Fibroblast of mammary gland (primary cell): ENCODE measurements at regions not wholly inside any gene's neighbourhood (a gene's known extent, or its start where the extent isn't known, plus 50 kb on each side); places are given as distances from the start of the nearest gene placed in this dataset.

Source experiments
- DNase-seq: peaks from one replicate; pipeline ENCODE4 v3.0.0-alpha.2; 2010; ENCODE audit warnings: low read depth
- H3K4me3 ChIP-seq: 2 replicates; pipeline ENCODE4 v1.5.1; 2011; ENCODE audit warnings: low read depth, mild to moderate bottlenecking, low read length, moderate library complexity; ENCODE audit not compliant: control insufficient read depth
- TF ChIP-seq, protein P1 (sequence below): conservative IDR thresholded peaks from 2 replicates; pipeline ENCODE4 v1.5.1; 2011; ENCODE audit warnings: low read depth, low read length, inconsistent platforms; ENCODE audit not compliant: control insufficient read depth, insufficient read depth

DNA sequence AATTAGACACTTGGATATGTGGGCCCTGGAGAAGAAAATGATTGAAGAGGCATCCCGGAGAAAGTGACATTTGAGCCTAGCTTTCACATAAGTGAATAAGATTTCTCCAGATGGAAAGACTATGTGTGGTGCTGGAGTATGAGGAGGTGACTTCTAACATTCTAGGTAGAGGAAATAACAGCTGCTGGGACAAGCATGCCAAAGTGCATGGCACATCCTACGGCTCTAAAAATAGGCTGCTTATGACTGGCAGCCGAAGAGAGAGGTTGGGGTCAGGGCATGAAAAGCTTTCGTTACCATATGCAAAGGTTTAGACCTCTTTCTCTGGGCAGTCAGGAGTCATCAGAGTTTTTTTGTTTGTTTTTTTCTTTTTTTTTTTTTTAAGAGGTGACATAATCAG is 142.0 kb downstream of the SOX3 start:
- TF ChIP-seq, protein P1, sequence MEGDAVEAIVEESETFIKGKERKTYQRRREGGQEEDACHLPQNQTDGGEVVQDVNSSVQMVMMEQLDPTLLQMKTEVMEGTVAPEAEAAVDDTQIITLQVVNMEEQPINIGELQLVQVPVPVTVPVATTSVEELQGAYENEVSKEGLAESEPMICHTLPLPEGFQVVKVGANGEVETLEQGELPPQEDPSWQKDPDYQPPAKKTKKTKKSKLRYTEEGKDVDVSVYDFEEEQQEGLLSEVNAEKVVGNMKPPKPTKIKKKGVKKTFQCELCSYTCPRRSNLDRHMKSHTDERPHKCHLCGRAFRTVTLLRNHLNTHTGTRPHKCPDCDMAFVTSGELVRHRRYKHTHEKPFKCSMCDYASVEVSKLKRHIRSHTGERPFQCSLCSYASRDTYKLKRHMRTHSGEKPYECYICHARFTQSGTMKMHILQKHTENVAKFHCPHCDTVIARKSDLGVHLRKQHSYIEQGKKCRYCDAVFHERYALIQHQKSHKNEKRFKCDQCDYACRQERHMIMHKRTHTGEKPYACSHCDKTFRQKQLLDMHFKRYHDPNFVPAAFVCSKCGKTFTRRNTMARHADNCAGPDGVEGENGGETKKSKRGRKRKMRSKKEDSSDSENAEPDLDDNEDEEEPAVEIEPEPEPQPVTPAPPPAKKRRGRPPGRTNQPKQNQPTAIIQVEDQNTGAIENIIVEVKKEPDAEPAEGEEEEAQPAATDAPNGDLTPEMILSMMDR: no peak
- no peak overlapping the region for H3K4me3 ChIP-seq
- DNase-seq: no peak

DNA sequence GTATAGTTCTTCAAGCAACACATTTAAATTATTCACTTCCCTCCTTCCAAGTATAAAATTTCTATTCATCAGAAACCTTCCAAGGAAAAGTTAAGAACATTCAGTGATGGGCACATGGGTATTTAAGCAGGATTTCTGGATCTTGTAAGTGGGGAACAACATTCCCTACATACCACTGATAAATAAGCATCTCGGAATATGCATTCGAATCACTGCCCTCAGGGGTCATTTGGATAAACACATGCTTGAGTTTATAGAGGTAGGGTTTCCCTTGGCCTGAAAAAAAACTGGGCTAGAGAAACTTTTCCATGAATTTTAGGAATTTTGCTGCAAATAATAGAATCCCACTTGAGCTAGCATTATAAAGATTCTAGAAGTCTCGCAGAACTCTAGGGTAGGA is 143.9 kb downstream of the SOX3 start:
- H3K4me3 ChIP-seq: no peak overlapping the region
- TF ChIP-seq, protein P1: no peak
- no peak for DNase-seq

DNA sequence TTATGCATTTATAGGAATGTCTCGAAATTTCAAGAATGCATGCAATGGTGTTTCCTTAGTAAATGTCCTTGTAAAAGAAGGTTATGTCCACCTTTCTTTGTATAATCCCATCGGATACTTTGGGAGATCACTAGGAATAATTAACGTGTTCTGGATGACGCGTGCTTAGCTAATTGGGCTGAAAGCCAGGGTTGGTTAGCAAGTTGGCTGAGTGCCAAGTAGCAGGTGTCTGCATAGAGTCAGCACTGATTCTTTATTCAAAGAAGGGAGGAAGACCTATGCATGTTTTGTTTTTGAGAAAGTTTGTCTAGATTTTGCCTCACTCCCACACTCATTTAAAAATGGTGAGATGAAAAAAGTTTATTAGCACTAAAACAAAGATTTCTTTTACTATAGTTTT is 144.6 kb downstream of the SOX3 start:
- TF ChIP-seq, protein P1: no peak
- no peak for DNase-seq
- no peak overlapping the region for H3K4me3 ChIP-seq

DNA sequence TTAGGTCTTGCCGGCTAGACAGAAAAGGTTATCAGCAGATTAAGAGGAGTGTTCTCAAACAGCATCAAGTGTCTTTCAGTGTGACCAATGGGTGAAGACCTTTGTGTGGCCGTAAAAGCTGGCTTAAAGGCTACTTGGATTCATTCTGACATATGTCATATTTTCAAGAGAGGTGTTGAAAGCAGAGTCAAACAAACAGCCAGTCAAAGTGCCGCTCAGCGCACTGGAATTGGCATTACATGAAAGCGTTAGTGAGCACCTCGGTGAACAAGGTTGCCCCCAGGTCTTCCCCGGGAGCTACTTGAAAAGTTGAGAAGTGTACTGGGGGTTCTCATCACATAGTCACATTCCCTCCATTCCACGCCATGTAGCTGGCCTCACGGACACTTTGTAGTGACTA is 148.9 kb downstream of the SOX3 start:
- no peak for DNase-seq
- H3K4me3 ChIP-seq: no peak overlapping the region
- TF ChIP-seq, protein P1: no peak

- TF ChIP-seq, protein P1: no peak
- no peak for DNase-seq
- no peak overlapping the region for H3K4me3 ChIP-seq
Measured at GRCh38 chrX:140355429-140355828, 149.4 kb downstream of the SOX3 start.

DNA sequence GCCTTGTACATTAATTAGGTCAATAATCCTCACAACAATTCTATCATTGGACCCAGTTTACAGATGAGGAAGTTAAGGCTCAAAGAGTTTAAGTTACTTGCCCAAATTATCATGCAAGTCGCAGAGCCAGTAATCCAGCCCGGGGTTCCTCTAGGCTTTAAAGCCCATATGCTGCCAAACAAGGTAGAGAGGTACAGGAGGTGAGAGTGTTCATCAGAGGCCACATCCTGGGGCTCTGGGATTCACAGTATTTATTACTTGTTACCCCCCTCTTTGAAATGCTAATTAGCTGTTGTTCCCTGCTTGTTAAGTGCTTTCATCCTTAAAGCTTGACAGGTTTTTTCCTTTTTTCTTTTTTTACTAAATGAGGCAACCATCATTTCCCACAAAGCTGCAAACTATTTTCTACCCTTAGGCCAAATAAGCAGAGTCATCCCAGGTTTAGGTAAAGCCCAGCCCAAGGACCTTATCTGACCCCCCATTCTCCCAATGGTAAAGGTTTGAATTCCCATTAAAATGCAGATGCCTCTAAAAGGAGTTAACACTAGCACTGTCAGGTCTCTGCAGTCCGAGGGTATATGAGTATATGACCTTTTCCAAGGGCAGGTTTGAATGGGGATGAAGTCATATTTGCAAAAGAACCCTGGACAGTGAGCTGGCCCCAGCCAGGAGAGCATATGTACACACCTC is 150.3 kb downstream of the SOX3 start:
- DNase-seq: no peak
- TF ChIP-seq, protein P1: no peak
- H3K4me3 ChIP-seq: no peak overlapping the region

DNA sequence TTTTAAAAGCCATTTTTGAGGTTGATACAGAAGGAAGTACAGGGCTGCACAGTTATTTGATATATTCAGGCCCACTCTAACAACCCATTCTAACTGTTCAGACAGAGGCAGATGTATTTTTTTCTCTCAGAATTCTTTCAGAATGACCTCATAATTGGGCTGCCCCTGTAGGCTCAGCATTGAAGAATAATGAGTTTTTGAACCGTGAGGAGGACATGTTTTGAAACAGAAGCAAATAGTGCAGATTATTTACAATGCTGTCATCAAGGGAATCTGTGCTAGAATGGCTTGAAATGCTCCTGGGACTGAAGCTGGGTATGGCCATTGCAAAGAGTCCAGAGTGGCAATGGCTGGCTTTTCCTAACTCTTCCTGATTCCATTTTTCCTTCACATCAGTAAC is 158.1 kb downstream of the SOX3 start:
- no peak for DNase-seq
- TF ChIP-seq, protein P1: no peak
- no peak overlapping the region for H3K4me3 ChIP-seq
